ENCODE measurements at regions not wholly inside any gene's neighbourhood (a gene's known extent, or its start where the extent isn't known, plus 50 kb on each side); places are given as distances from the start of the nearest gene placed in this dataset.
"Not testable (repeated sequence)": the region's sequence is repeated elsewhere in the genome, so short reads cannot be mapped to it uniquely, and the experiment has no call there.

GRCh38 chr2:75324861-75325284, 125.6 kb upstream of the TACR1 start:
- no peak for DNase-seq

GRCh38 chr2:75324141-75324540, 124.8 kb upstream of the TACR1 start:
- DNase-seq, result no peak

- DNase-seq, result no peak
Observed at GRCh38 chr2:75321599-75321922, 122.2 kb upstream of the TACR1 start.

- DNase-seq, result no peak
Observed at GRCh38 chr2:75320898-75321598, 121.7 kb upstream of the TACR1 start.

GRCh38 chr2:75319951-75320350, 120.6 kb upstream of the TACR1 start:
- no peak for DNase-seq

GRCh38 chr2:75317802-75318201, 118.5 kb upstream of the TACR1 start:
- no peak for DNase-seq

GRCh38 chr2:75317316-75317715, 118.0 kb upstream of the TACR1 start:
- no peak for DNase-seq

GRCh38 chr2:75315436-75315835, 116.1 kb upstream of the TACR1 start:
- DNase-seq, result no peak

GRCh38 chr2:75311993-75312392, 112.7 kb upstream of the TACR1 start:
- no peak for DNase-seq

- no peak for DNase-seq
Observed at GRCh38 chr2:75311521-75311920, 112.2 kb upstream of the TACR1 start.

GRCh38 chr2:75310876-75311275, 111.6 kb upstream of the TACR1 start:
- no peak for DNase-seq

GRCh38 chr2:75309596-75310463, 110.5 kb upstream of the TACR1 start:
- no peak for DNase-seq

- DNase-seq, result no peak
Observed at GRCh38 chr2:75303227-75303626, 103.9 kb upstream of the TACR1 start.

- DNase-seq, result no peak
Observed at GRCh38 chr2:75294362-75294761, 95.0 kb upstream of the TACR1 start.

GRCh38 chr2:75292826-75293225, 93.5 kb upstream of the TACR1 start:
- DNase-seq, result no peak

- DNase-seq, result no peak
Observed at GRCh38 chr2:75290600-75291150, 91.4 kb upstream of the TACR1 start.

- no peak for DNase-seq
Observed at GRCh38 chr2:75289771-75290170, 90.5 kb upstream of the TACR1 start.

GRCh38 chr2:75289178-75289577, 89.9 kb upstream of the TACR1 start:
- DNase-seq, result not testable (repeated sequence)

GRCh38 chr2:75288760-75289159, 89.4 kb upstream of the TACR1 start:
- DNase-seq, result no peak

GRCh38 chr2:75287624-75288316, 88.5 kb upstream of the TACR1 start:
- no peak for DNase-seq

GRCh38 chr2:75284345-75284744, 85.0 kb upstream of the TACR1 start:
- no peak for DNase-seq

GRCh38 chr2:75278821-75279379, 79.6 kb upstream of the TACR1 start:
- DNase-seq, result no peak

- DNase-seq, result no peak
Observed at GRCh38 chr2:75278314-75278713, 79.0 kb upstream of the TACR1 start.

Measured in NCI-H187 treated with DMSO at 0.1 percent for 48 hours (cell line).